Vagina (tissue), 2 donors: ENCODE measurements at regions not wholly inside any gene's neighbourhood (a gene's known extent, or its start where the extent isn't known, plus 50 kb on each side); places are given as distances from the start of the nearest gene placed in this dataset.
"Not testable (repeated sequence)": the region's sequence is repeated elsewhere in the genome, so short reads cannot be mapped to it uniquely, and the experiment has no call there.

Experiments
- DNase-seq, 2 donors: peaks; one replicate each; pipeline ENCODE4 v3.0.0-alpha.2; 2017; ENCODE audit errors: extremely low spot score in 2 of 2
- H3K27ac ChIP-seq: fragments of 200-600 bp; sonication (generic); one replicate; pipeline ENCODE4 v1.5.1; 2019
- H3K27me3 ChIP-seq: fragments of 200-600 bp; sonication (generic); one replicate; pipeline ENCODE4 v1.5.1; 2019
- H3K36me3 ChIP-seq, 2 donors: fragments of 200-600 bp; sonication (generic); one replicate each; pipeline ENCODE4 v1.5.1; 2017 to 2019
- H3K4me1 ChIP-seq: fragments of 200-600 bp; sonication (generic); one replicate; pipeline ENCODE4 v1.5.1; 2019
- H3K4me3 ChIP-seq, 2 donors: fragments of 200-600 bp; sonication (generic); 1 replicate in 1 of 2; 2 replicates in 1 of 2; pipeline ENCODE4 v1.5.1; 2016 to 2019
- H3K9me3 ChIP-seq: fragments of 200-600 bp; sonication (generic); one replicate; pipeline ENCODE4 v1.5.1; 2019
- CTCF ChIP-seq, 3 experiments: fragments of 450-650 bp in 2 of 3; fragments of 200-600 bp in 1 of 3; sonication (generic) in 1 of 3; IDR thresholded peaks; one replicate each; pipeline ENCODE4 v1.5.1; 2017 to 2019; ENCODE audit warnings: antibody characterized with exemption in 3 of 3, mild to moderate bottlenecking in 2 of 3, moderate library complexity in 2 of 3
- POLR2A ChIP-seq, 2 donors: fragments of 450-650 bp; IDR thresholded peaks; one replicate each; pipeline ENCODE4 v1.6.1; 2017; ENCODE audit warnings: antibody characterized with exemption in 2 of 2, mild to moderate bottlenecking in 2 of 2, moderate library complexity in 2 of 2
- POLR2AphosphoS5 ChIP-seq, 2 donors: sonication (generic); formaldehyde crosslinking; IDR thresholded peaks; one replicate each; pipeline ENCODE4 v1.9.0; 2017; ENCODE audit warnings: antibody characterized with exemption in 2 of 2, mild to moderate bottlenecking in 2 of 2, low read depth in 1 of 2; ENCODE audit not compliant: insufficient read depth in 1 of 2
- intact Hi-C: fragments of 100-400 bp; cut with DNase I; formaldehyde crosslinking; loops from one replicate; pipeline ENCODE4 v1.15.1; 2023

DNA sequence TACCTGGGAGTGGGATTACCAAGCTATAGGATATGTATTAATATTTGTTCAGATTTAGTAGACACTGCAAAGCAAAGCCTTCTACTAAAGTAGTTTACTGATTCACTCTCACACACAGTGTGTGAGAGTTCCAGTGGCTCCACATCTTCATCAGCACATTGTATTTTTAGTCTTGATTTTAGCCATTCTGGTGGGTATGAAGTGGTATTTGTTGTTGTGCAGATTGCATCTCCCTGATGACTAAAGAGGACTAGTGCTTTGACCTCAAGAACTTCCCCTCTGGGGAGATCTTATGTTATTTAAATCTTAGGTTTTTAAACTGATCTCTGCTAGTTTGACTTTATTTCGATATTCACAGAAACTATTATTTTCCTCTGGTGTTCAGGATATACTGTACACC, 479.7 kb upstream of the RGS6 start:
- H3K4me1 ChIP-seq, result no peaks in the 10 kb centered on the region
- no peaks in the 10 kb centered on the region for H3K36me3 ChIP-seq
- H3K9me3 ChIP-seq, result no peaks in the 10 kb centered on the region
- no peaks in the 10 kb centered on the region for H3K27me3 ChIP-seq
- H3K27ac ChIP-seq, result no peak overlapping the region
- DNase-seq, result no peak
- H3K4me3 ChIP-seq, result no peak overlapping the region
- intact Hi-C loops, result no loop called here
- no peak for TF ChIP-seq CTCF (IDR thresholded peaks at IDR 0.05)
- no peak for TF ChIP-seq POLR2AphosphoS5 (IDR thresholded peaks at IDR 0.05; ENCODE audit: insufficient read depth in 1 of 2, low read depth in 1 of 2)
- TF ChIP-seq POLR2A (IDR thresholded peaks at IDR 0.05), result no peak

DNA sequence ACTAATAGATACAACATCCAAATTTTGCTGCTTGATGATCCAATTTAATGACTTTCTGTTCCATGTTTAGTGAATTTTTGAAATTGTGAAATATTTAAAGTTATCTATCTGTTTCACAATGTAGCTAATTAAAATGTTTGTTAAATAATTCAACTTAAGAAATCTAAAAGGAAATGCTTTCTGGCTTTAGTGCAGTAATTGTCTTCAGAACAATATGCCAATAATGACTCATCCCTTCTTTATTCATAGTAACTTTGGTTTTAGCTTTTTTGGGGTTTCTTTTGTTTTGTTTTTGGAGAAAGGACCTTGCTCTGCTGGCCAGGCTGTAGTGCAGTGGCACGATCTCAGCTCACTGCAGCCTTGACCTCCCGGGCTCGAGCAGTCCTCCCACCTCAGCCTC, 479.2 kb upstream of the RGS6 start:
- Histone ChIP-seq H3K4me3 (no peak overlapping the region), H3K9me3 (no peaks in the 10 kb centered on the region), H3K27me3 (no peaks in the 10 kb centered on the region), H3K4me1 (no peaks in the 10 kb centered on the region), H3K27ac (no peak overlapping the region), H3K36me3 (no peaks in the 10 kb centered on the region)
- DNase-seq, result no peak
- no peak for TF ChIP-seq POLR2A (IDR thresholded peaks at IDR 0.05)
- TF ChIP-seq CTCF (IDR thresholded peaks at IDR 0.05), result no peak
- no peak for TF ChIP-seq POLR2AphosphoS5 (IDR thresholded peaks at IDR 0.05; ENCODE audit: insufficient read depth in 1 of 2, low read depth in 1 of 2)
- intact Hi-C loops, result no loop called here

GRCh38 chr14:71454010-71454409, 478.2 kb upstream of the RGS6 start:
- DNase-seq, result no peak
- H3K9me3 ChIP-seq, result no peaks in the 10 kb centered on the region
- H3K4me1 ChIP-seq, result no peaks in the 10 kb centered on the region
- TF ChIP-seq CTCF (IDR thresholded peaks at IDR 0.05) (no peak), POLR2A (IDR thresholded peaks at IDR 0.05) (no peak), POLR2AphosphoS5 (IDR thresholded peaks at IDR 0.05; ENCODE audit: insufficient read depth in 1 of 2, low read depth in 1 of 2) (no peak)
- H3K36me3 ChIP-seq, result no peaks in the 10 kb centered on the region
- no peak overlapping the region for H3K4me3 ChIP-seq
- intact Hi-C loops, result no loop called here
- H3K27ac ChIP-seq, result no peak overlapping the region
- no peaks in the 10 kb centered on the region for H3K27me3 ChIP-seq

DNA sequence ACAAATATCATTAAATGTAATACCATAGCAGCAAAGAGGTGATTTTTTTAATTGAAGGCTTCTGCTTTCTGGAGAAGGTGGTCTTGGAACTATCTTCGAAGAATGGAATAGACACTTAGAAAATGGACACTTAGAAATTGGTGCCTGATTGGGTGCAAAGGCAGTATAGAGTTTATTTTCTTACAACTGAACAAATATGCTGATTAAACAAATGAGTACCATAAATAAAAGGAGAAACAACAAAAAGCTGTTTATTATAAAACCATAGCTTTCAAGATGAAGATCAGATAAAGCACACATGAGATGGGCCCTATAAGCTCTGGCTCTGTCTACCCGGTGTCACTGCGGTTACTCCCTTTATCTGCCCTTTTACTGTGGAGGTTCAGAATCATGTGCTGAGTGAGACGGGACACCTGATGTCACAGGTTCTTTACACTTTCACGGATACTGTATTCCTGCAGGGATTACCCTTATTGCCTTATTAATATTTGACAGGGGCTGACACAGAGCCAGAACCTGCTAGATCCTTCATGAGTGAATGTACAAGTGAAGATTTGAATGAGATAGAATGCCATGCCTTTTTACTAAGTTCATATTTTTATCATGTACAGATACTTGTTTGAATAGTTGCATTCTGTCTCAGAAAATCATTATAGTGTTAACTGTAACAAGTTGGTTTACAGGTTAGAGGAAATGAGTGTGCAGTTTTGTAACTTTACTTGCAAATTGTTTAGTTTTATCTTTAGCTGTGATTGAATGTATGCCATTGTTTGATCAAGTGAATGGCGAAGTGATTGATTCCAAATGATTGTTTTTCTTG, 477.5 kb upstream of the RGS6 start:
- H3K4me3 ChIP-seq, result no peak overlapping the region
- H3K36me3 ChIP-seq, result no peaks in the 10 kb centered on the region
- TF ChIP-seq POLR2A (IDR thresholded peaks at IDR 0.05) (no peak), CTCF (IDR thresholded peaks at IDR 0.05) (no peak), POLR2AphosphoS5 (IDR thresholded peaks at IDR 0.05; ENCODE audit: insufficient read depth in 1 of 2, low read depth in 1 of 2) (no peak)
- H3K27me3 ChIP-seq, result no peaks in the 10 kb centered on the region
- no peaks in the 10 kb centered on the region for H3K9me3 ChIP-seq
- H3K27ac ChIP-seq, result no peak overlapping the region
- no peaks in the 10 kb centered on the region for H3K4me1 ChIP-seq
- intact Hi-C loops, result no loop called here
- no peak for DNase-seq

GRCh38 chr14:71460091-71460490, 472.1 kb upstream of the RGS6 start:
- Histone ChIP-seq H3K4me1 (no peaks in the 10 kb centered on the region), H3K9me3 (no peaks in the 10 kb centered on the region), H3K27me3 (no peaks in the 10 kb centered on the region), H3K36me3 (no peaks in the 10 kb centered on the region), H3K27ac (no peak overlapping the region), H3K4me3 (no peak overlapping the region)
- intact Hi-C loops, result no loop called here
- TF ChIP-seq POLR2A (IDR thresholded peaks at IDR 0.05) (no peak), POLR2AphosphoS5 (IDR thresholded peaks at IDR 0.05; ENCODE audit: insufficient read depth in 1 of 2, low read depth in 1 of 2) (no peak), CTCF (IDR thresholded peaks at IDR 0.05) (no peak)
- no peak for DNase-seq

- H3K4me3 ChIP-seq, H3K27ac ChIP-seq, H3K36me3 ChIP-seq, H3K9me3 ChIP-seq, DNase-seq, H3K27me3 ChIP-seq, H3K4me1 ChIP-seq, intact Hi-C loops: not testable (repeated sequence)
Observed at GRCh38 chr14:71461617-71462016, 470.6 kb upstream of the RGS6 start.
